ENCODE measurements at regions not wholly inside any gene's neighbourhood (a gene's known extent, or its start where the extent isn't known, plus 50 kb on each side); places are given as distances from the start of the nearest gene placed in this dataset.

- TF ChIP-seq CTCF (IDR thresholded peaks at IDR 0.05) (no peak), POLR2A (IDR thresholded peaks at IDR 0.05) (no peak)
Measured at GRCh38 chr13:44236370-44236769, 137.3 kb upstream of the SERP2 start.

Measured in sigmoid colon (tissue), 3 donors.